HG02870 (cell line): ENCODE measurements at regions not wholly inside any gene's neighbourhood (a gene's known extent, or its start where the extent isn't known, plus 50 kb on each side); places are given as distances from the start of the nearest gene placed in this dataset.

Source experiments
- ATAC-seq: cut with Tn5 transposase; IDR thresholded peaks from one replicate; pipeline ENCODE4 v1.9.1; 2021; ENCODE audit warnings: mild to moderate bottlenecking, moderate library complexity; ENCODE audit not compliant: unreplicated experiment

DNA sequence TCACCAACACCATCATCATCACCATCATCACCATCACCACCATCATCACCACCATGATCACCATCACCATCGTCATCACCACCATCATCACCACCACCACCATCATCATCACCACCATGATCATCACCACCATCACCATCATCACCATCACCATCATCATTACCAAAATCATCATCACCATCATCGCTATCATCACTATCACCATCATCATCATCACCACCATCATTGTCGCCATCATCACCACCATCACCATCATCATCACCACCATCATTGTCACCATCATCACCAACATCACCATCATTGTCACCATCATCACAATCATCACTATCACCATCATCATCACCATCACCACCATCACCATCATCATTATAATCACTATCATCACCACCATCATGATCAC lies 893.5 kb downstream of the TBC1D22A start:
- no peak for ATAC-seq

GRCh38 chr22:47654922-47655491 lies 892.6 kb downstream of the TBC1D22A start:
- no peak for ATAC-seq

GRCh38 chr22:47653921-47654320 lies 891.5 kb downstream of the TBC1D22A start:
- ATAC-seq, result no peak

DNA sequence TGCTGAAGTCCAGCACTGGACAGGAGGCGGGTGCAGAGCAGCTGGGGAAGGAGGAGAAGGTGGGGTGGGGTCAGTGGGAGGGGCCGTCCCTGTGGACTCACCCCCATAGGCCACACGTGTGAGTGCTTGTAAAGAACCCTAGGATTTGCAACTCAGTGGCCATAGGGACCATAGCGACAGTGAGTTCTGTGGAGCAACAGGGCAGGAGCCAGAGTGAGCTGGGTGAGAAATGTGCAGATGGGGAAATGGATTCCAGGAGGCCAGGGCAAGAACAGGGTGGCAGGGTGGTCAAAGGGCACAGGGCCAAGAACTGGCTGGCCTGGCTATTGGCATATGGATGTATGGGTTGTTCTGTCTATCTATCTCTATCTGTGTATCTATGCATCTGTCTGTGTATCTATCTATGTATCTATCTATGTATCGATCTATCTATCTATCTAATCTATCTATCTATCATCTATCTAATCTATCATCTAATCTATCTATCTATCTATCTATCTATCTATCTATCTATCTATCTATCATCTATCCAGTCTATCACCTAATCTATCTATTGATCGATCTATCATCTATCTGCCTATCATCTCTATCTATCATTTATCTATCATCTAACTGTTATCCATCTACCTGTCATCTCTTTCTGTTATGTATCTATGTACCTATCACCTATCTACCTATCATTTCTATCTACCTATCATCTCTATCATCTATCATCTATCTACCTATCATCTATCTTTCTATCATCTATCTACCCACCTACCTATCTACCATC lies 889.0 kb downstream of the TBC1D22A start:
- ATAC-seq, result no peak

- ATAC-seq, result no peak
Observed at GRCh38 chr22:47647720-47648119, 885.3 kb downstream of the TBC1D22A start.

- ATAC-seq, result no peak
Observed at GRCh38 chr22:47647181-47647580, 884.7 kb downstream of the TBC1D22A start.

DNA sequence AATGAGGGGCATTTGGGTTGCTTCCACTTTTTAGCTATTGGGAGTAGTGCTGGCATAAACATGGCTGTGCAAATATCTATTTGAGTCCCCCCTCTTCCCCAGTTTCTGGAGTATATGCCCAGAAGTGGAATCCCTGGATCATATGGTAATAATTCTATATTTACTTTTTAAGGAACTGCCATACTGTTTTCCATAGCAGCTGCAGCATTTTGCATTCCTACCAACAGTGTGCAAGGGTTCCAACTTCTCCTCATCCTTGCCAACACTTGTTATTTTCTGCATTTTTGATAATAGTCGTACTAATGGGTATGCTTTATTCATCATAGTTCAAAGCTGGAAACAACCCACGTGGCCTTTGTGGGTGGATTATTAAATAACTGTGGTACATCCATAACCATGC lies 883.5 kb downstream of the TBC1D22A start:
- ATAC-seq, result no peak

DNA sequence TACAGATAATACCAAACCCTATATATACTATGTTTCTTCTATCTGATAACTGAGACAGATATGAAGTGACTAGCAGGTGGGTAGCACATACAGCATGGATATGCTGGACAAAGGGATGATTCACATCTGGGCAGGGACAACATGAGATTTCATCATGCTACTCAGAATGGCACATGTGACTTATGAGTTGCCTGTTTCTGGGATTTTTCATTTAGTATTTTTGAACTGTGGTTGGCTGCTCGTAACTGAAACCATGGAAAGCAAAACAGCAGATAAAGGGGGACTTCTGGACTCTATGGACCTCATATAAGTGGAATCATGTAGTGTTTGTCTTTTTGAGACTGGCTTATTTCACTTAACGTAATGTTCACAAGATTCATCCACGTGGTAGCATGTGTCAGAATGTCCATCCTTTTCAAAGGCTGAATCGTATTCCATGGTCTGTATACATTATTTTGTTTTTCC lies 883.0 kb downstream of the TBC1D22A start:
- no peak for ATAC-seq

- no peak for ATAC-seq
Observed at GRCh38 chr22:47634347-47634746, 871.9 kb downstream of the TBC1D22A start.

DNA sequence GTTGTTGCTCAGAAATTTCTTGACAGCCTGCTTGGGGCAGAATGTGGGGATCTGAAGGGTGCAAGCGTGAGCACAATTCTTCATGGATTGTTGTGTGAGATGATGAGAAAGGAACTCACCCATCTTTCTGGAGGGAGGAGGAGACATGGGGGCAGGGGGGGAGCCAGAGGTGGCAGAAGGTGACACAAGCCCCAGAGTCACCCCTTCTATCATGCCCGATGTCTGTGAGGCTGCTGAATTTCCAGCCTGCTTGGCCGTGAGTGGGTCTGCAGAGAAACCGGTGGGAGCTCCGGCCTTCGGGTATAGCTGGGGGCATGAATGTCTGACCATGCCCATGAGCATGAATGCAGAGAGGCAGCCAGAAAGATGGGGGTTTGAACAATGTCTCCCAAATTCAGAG lies 870.7 kb downstream of the TBC1D22A start:
- no peak for ATAC-seq

GRCh38 chr22:47632701-47633100 lies 870.3 kb downstream of the TBC1D22A start:
- ATAC-seq, result no peak

DNA sequence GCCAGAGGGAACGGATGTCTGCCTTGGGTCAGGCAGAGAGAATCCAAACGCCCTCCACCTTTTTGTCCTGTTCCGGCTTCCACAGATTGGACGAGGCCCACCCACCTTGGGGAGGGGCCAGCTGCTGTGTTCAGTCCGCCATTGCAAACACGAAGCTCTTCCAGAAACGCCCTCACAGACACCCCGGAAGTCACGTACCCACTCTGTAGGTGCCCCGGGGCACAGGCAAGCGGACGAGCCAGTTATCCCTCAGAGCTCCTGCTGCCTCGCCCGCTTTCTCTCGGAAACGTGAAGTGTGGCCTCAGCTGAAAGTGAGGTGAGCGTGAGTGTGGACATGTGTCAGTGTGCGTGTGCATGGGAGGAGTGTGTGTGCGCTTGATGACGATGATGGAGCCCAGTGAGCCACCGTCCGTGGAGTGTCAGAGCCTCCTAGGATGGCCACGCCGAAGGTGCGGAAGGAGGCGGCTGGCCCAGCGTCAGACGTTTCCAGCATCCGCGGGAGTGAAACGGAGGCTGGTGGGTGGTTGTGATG lies 869.2 kb downstream of the TBC1D22A start:
- ATAC-seq, result no peak

- ATAC-seq, result no peak
Observed at GRCh38 chr22:47630741-47631534, 868.5 kb downstream of the TBC1D22A start.

- no peak for ATAC-seq
Observed at GRCh38 chr22:47629791-47630655, 867.6 kb downstream of the TBC1D22A start.

DNA sequence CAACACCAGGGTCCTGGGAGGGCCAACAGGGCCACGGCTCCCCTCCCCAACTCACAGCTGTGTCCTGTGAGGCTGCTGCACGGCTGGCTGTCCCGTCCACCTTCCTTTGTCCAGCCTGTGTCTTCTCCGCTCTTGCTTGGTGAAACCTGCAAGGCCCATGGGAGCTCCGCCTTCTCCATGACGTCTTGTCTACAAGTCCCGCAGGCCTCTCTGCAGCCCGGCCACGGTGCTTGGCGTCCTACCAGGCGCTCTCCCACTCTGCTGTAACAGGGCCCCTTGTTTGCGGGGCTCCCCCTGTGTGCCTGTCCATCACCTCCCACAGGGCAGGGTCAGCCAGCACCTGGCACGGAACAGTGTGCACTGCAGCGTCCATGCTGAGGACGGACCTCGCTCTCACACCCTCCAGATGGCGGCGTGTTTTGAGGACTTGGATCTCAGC lies 866.8 kb downstream of the TBC1D22A start:
- no peak for ATAC-seq

- ATAC-seq, result no peak
Observed at GRCh38 chr22:47628477-47629272, 866.2 kb downstream of the TBC1D22A start.

DNA sequence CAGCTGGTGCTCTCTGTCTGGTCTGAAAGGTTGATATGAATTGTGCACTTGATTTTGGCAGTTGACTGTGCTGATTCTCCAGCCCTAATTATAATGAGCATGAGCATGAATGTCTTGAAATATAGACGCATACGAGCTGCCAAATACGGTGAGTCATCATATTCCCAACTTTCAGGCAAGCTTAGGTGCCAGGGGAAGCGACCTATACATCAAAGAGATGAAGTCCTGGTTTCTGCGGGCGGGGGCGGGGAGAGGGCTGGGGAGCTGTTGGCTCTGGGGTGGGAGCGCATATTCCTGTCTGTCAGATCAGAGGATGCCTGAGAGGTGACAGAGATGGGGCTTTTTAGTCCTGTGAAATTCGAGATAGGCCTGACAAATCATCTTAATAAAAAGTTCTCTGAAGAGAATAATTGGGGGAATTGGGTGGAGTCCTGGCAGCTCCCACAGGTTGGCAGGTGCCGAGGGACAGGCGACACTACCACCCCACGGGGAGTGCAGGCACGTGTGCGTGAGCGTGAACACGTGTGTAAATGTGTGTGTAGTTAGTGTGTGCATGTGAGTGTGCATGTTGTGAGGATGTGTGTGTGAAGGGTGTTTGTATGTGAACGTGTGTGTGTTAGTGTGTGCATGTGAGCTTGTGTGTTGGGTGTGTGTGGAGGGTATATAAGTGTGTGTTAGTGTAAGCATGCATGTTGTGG lies 865.3 kb downstream of the TBC1D22A start:
- no peak for ATAC-seq

DNA sequence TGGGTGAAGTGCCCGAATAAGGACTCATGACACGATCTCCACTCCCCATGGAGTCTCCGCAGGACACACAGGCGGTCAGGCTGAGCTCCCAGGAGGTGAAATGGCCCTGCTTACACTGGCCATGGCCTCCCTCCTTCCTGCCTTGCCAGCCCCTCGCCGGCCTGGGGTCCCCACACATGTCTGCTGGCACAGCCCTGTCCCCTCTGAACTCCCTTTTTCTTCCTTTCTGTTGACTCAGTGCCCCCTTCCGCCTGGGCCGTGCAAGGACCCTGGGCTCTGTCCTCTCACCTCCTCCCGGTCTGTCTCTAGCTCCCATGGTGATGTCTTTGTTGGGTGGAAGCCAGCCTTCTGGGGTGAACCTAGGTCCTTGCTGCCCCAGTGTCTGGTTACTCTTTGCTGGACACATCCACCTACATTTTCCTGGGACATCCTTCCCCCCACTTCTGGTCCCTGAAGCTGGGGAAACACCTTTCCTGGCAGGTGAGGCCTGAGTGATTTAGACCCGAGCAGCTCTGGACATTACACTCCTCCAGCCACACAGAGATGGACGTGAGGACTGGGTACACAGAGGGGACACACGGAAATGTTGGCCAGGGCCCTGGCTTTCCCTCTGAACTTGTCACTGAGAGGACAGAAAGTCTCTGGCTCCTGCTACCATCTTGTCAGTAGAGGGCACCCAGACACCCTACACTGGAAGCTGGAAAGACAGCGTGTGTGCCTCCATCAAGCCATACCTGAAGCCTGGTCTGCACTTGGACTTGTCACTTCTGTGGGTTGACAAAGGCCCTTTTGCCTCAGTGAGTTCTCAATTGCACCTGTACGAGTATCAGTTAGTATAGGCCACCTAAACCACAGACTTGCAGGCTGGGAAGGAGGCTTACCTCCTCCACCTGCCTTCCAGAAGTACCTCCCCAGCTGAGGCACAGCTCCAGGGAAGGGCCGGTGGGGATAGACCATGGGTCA lies 864.3 kb downstream of the TBC1D22A start:
- ATAC-seq, result no peak
